Keratinocyte (primary cell): ENCODE measurements at regions not wholly inside any gene's neighbourhood (a gene's known extent, or its start where the extent isn't known, plus 50 kb on each side); places are given as distances from the start of the nearest gene placed in this dataset.

Experiments
- EZH2 ChIP-seq: IDR thresholded peaks from one replicate; pipeline ENCODE4 v1.6.1; 2012; ENCODE audit warnings: inconsistent platforms, mild to moderate bottlenecking, low read length, moderate library complexity
- TF ChIP-seq, protein P1 (sequence below), 3 experiments: IDR thresholded peaks in 1 of 3; conservative IDR thresholded peaks in 1 of 3; optimal IDR thresholded peaks in 1 of 3; 2 replicates in 2 of 3; 3 replicates in 1 of 3; pipeline versions ENCODE3 to v1.5.1; 2011; ENCODE audit warnings: low read length in 3 of 3, mild to moderate bottlenecking in 3 of 3, moderate library complexity in 2 of 3, control low read depth in 1 of 3, inconsistent platforms in 1 of 3; ENCODE audit not compliant: insufficient read depth in 2 of 3; ENCODE audit errors: extremely low read depth in 1 of 3

DNA sequence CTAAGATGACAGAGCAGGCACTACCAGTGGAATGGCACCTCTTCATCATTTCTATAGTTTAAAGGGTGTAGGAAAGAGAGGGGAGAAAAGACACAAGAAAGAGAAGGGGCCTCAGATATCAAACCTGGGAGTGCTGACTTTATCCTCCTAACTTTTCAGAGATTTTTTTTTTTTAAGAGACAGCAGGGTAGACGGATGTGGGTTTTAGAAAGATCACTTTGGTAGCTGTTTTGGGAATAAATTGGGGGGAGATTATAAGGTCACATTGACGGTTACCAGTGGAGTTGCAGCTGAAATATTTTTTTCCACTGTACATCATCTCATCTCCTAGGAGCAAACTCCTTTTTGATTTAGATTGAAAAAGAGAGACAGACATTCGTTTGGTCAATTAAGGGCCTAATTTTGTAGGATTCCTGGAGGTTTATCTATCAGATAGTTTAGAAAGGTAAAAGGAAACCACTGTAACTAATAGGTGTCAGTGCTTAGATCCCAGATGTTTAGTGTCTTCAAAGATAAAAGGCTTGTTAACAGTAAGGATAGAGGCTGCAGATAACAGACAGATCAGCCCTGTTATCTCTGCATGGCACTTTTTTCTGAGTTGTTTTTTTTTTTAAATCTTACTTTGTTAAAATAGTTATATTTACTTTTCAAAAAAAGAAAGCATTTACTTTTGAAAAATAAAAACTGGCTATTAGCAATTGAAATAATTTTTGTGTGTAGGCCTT lies 1057.0 kb downstream of the IGSF11 start:
- TF ChIP-seq, protein P1, sequence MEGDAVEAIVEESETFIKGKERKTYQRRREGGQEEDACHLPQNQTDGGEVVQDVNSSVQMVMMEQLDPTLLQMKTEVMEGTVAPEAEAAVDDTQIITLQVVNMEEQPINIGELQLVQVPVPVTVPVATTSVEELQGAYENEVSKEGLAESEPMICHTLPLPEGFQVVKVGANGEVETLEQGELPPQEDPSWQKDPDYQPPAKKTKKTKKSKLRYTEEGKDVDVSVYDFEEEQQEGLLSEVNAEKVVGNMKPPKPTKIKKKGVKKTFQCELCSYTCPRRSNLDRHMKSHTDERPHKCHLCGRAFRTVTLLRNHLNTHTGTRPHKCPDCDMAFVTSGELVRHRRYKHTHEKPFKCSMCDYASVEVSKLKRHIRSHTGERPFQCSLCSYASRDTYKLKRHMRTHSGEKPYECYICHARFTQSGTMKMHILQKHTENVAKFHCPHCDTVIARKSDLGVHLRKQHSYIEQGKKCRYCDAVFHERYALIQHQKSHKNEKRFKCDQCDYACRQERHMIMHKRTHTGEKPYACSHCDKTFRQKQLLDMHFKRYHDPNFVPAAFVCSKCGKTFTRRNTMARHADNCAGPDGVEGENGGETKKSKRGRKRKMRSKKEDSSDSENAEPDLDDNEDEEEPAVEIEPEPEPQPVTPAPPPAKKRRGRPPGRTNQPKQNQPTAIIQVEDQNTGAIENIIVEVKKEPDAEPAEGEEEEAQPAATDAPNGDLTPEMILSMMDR (optimal IDR thresholded peaks at IDR 0.05 in 1 of 3, IDR thresholded peaks at IDR 0.05 in 1 of 3, conservative IDR thresholded peaks at IDR 0.05 in 1 of 3; ENCODE audit: extremely low read depth in 1 of 3, insufficient read depth in 2 of 3, low read length in 3 of 3), result no peak
- TF ChIP-seq EZH2, result no peak
